ENCODE measurements at regions not wholly inside any gene's neighbourhood (a gene's known extent, or its start where the extent isn't known, plus 50 kb on each side); places are given as distances from the start of the nearest gene placed in this dataset.

DNA sequence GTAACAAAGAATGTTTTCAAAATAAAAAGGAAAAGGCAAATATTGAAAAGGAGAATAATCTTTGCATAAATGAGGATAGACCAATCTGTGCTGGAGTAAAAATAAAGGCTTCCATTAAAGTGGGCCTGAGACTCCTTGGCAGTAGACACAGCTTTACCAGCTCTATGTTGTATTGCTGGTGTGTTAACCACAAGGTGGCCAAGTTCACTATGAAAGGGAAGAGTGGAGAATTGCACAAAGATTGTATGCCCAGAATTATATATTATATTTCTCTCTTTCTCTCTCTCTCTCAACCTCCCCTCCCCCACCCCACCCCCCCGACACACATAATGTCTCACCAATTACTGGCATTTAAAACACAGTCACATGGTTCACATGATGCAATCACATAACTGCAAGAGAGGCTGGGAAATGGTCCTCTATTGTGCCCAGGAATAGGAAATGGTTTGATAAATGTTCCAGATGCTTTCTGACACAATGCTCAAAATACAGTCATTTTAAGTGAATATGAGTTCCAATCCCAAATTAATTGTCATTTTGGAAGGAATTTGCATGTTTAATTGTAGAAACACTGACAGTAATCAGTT lies 222.6 kb upstream of the SYT1 start:
- Mint-ChIP-seq H3K9me3 (peaks cover 0 to 21% (median 5%) of the 10 kb centered on the region in 5 donors), H3K4me3 (no peak overlapping the region), H3K27ac (no peak overlapping the region), H3K27me3 (no peaks in the 10 kb centered on the region), H3K4me1 (no peaks in the 10 kb centered on the region), H3K36me3 (no peaks in the 10 kb centered on the region)
- H3K9me3 ChIP-seq (ENCODE audit: low read length) = no peaks in the 10 kb centered on the region
- H3K4me3 ChIP-seq (ENCODE audit: low read length) = no peak overlapping the region
- CTCF ChIA-PET = no interaction called here
- DNase-seq = no peak
- H3K27ac ChIP-seq (ENCODE audit: low read depth, low read length) = no peak overlapping the region
- H3K36me3 ChIP-seq (ENCODE audit: insufficient read depth, low read length) = no peaks in the 10 kb centered on the region
- POLR2A ChIA-PET = no interaction called here
- no peaks in the 10 kb centered on the region for H3K27me3 ChIP-seq (ENCODE audit: insufficient read depth, low read length, poor library complexity, severe bottlenecking)
- H3K4me1 ChIP-seq (ENCODE audit: insufficient read depth, low read length) = no peaks in the 10 kb centered on the region

GRCh38 chr12:78645956-78646355 lies 218.6 kb upstream of the SYT1 start:
- no peak for DNase-seq
- ChIA-PET POLR2A (no interaction called here), CTCF (no interaction called here)
- Mint-ChIP-seq H3K27ac (no peak overlapping the region), H3K4me3 (no peak overlapping the region), H3K9me3 (peaks cover 2 to 29% (median 10%) of the 10 kb centered on the region in 5 donors), H3K4me1 (no peaks in the 10 kb centered on the region), H3K36me3 (peaks cover 0 to 4% (median 0%) of the 10 kb centered on the region in 3 donors), H3K27me3 (no peaks in the 10 kb centered on the region)
- Histone ChIP-seq H3K4me1 (ENCODE audit: insufficient read depth, low read length) (no peaks in the 10 kb centered on the region), H3K36me3 (ENCODE audit: insufficient read depth, low read length) (no peaks in the 10 kb centered on the region), H3K9me3 (ENCODE audit: low read length) (no peaks in the 10 kb centered on the region), H3K4me3 (ENCODE audit: low read length) (no peak overlapping the region), H3K27ac (ENCODE audit: low read depth, low read length) (no peak overlapping the region), H3K27me3 (ENCODE audit: insufficient read depth, low read length, poor library complexity, severe bottlenecking) (no peaks in the 10 kb centered on the region)

GRCh38 chr12:78651755-78652154 lies 212.8 kb upstream of the SYT1 start:
- Mint-ChIP-seq H3K36me3 (peaks cover 0 to 4% (median 0%) of the 10 kb centered on the region in 3 donors), H3K9me3 (peaks cover 7 to 24% (median 11%) of the 10 kb centered on the region in 5 donors), H3K4me3 (no peak overlapping the region), H3K27ac (no peak overlapping the region), H3K4me1 (no peaks in the 10 kb centered on the region), H3K27me3 (no peaks in the 10 kb centered on the region)
- no peak overlapping the region for H3K4me3 ChIP-seq (ENCODE audit: low read length)
- no peaks in the 10 kb centered on the region for H3K4me1 ChIP-seq (ENCODE audit: insufficient read depth, low read length)
- no peaks in the 10 kb centered on the region for H3K9me3 ChIP-seq (ENCODE audit: low read length)
- CTCF ChIA-PET = no interaction called here
- DNase-seq = no peak
- POLR2A ChIA-PET = no interaction called here
- H3K27ac ChIP-seq (ENCODE audit: low read depth, low read length) = no peak overlapping the region
- H3K27me3 ChIP-seq (ENCODE audit: insufficient read depth, low read length, poor library complexity, severe bottlenecking) = no peaks in the 10 kb centered on the region
- no peaks in the 10 kb centered on the region for H3K36me3 ChIP-seq (ENCODE audit: insufficient read depth, low read length)

DNA sequence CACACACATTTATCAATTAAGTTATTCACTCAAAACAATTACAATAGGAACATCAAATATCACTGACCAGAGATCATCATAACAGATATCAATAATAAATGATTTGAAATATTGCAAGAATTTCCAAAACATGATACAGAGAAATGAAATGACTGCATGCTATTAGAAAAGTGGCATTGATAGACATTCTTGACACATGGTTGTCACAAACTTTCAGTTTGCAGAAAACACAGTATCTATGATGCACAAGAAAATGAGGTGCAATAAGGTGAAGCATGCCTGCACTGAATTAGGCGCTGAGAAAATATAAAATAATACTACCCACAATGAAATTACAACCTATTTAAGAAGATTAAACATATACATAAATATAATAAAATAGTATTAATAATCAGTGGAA lies 198.0 kb upstream of the SYT1 start:
- Histone ChIP-seq H3K4me3 (ENCODE audit: low read length) (no peak overlapping the region), H3K36me3 (ENCODE audit: insufficient read depth, low read length) (no peaks in the 10 kb centered on the region), H3K27ac (ENCODE audit: low read depth, low read length) (no peak overlapping the region), H3K9me3 (ENCODE audit: low read length) (no peaks in the 10 kb centered on the region), H3K27me3 (ENCODE audit: insufficient read depth, low read length, poor library complexity, severe bottlenecking) (no peaks in the 10 kb centered on the region), H3K4me1 (ENCODE audit: insufficient read depth, low read length) (no peaks in the 10 kb centered on the region)
- no peak overlapping the region for H3K4me3 Mint-ChIP-seq
- peaks cover 2 to 21% (median 8%) of the 10 kb centered on the region in 5 donors for H3K9me3 Mint-ChIP-seq
- H3K27ac Mint-ChIP-seq = no peak overlapping the region
- CTCF ChIA-PET = no interaction called here
- POLR2A ChIA-PET = no interaction called here
- H3K27me3 Mint-ChIP-seq = no peaks in the 10 kb centered on the region
- H3K36me3 Mint-ChIP-seq = no peaks in the 10 kb centered on the region
- no peaks in the 10 kb centered on the region for H3K4me1 Mint-ChIP-seq
- no peak for DNase-seq

DNA sequence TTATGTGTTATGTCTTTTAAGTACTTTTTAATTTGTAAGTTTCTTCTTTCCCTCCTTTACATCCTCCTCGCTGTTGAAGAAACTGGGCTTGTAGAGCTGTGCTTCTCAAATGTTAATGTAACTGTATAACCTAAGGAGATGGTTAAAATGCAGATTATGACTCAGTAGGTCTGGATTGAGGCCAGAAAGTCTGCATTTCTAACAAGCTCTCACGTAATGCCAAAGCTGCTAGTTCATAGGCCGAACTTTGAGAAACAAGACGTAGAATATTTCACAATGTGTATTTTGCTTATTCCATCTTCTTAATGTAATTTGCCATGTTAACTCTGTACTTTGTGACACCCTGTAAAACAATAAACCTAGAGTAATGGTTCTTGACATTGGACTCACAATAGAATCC lies 193.3 kb upstream of the SYT1 start:
- Mint-ChIP-seq H3K9me3 (peaks cover 2 to 14% (median 7%) of the 10 kb centered on the region in 5 donors), H3K27me3 (no peaks in the 10 kb centered on the region), H3K27ac (no peak overlapping the region), H3K4me1 (no peaks in the 10 kb centered on the region), H3K4me3 (no peak overlapping the region), H3K36me3 (no peaks in the 10 kb centered on the region)
- ChIA-PET CTCF (no interaction called here), POLR2A (no interaction called here)
- no peaks in the 10 kb centered on the region for H3K27me3 ChIP-seq (ENCODE audit: insufficient read depth, low read length, poor library complexity, severe bottlenecking)
- no peaks in the 10 kb centered on the region for H3K36me3 ChIP-seq (ENCODE audit: insufficient read depth, low read length)
- no peak for DNase-seq
- H3K4me3 ChIP-seq (ENCODE audit: low read length) = no peak overlapping the region
- H3K9me3 ChIP-seq (ENCODE audit: low read length) = no peaks in the 10 kb centered on the region
- H3K27ac ChIP-seq (ENCODE audit: low read depth, low read length) = no peak overlapping the region
- no peaks in the 10 kb centered on the region for H3K4me1 ChIP-seq (ENCODE audit: insufficient read depth, low read length)

DNA sequence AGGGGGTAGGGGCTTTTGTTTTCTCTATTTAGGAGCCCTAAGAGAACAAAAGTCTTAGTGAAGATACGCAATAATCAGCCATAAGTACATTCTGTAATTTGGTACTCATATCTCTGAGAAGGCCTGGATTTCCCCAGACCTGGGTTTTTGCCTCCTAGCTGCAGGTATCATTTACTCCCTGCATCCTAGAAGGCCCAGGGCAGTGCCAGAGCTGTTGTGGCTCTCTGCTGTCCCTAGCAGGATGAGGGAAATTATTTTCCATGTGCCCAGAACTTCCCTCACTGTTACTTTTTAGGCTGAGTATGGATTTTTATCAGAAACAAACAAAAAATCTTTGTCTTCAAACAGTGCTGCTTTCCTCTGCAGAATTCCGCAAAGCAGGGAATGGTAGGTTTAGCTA lies 192.5 kb upstream of the SYT1 start:
- ChIA-PET POLR2A (no interaction called here), CTCF (no interaction called here)
- Mint-ChIP-seq H3K36me3 (no peaks in the 10 kb centered on the region), H3K27ac (no peak overlapping the region), H3K9me3 (peaks cover 2 to 14% (median 4%) of the 10 kb centered on the region in 5 donors), H3K4me1 (no peaks in the 10 kb centered on the region), H3K27me3 (no peaks in the 10 kb centered on the region), H3K4me3 (no peak overlapping the region)
- H3K4me1 ChIP-seq (ENCODE audit: insufficient read depth, low read length) = no peaks in the 10 kb centered on the region
- H3K27me3 ChIP-seq (ENCODE audit: insufficient read depth, low read length, poor library complexity, severe bottlenecking) = no peaks in the 10 kb centered on the region
- H3K27ac ChIP-seq (ENCODE audit: low read depth, low read length) = no peak overlapping the region
- no peaks in the 10 kb centered on the region for H3K36me3 ChIP-seq (ENCODE audit: insufficient read depth, low read length)
- H3K9me3 ChIP-seq (ENCODE audit: low read length) = no peaks in the 10 kb centered on the region
- H3K4me3 ChIP-seq (ENCODE audit: low read length) = no peak overlapping the region
- DNase-seq = no peak

DNA sequence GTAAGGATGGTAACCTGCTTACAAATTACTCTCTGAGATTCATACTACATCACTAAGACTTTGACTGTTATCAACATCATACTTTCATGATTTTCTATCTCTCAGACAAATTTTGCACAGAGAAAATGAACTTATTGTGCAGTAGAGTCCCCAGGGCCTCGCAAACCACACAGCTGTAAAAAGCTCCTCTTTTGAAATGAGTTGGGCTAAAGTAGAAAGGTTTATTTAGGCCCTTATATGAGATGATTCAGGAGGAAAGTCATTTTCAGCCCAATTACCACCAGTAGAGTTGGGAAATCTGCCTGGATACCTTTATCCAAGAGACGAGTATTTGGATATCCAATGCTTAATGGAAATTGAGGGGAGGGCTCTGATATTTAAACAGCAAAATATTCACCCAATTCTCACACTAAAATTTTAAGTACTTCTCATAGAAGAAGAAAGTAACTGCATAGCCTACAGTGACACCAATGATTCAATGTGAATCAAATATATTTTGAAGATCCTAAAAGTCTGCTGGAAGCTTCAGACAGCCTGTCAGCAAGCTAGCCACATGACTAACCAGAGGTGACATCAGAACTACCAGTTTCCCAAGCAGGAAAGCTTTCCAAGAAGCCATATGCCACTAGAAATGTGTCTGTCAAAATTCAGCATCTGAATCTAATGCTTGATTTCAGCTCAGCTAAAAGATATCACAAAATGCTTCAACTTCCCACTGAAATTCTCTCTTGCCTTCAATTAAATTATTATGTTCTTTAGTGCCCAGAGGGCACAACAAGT lies 190.1 kb upstream of the SYT1 start:
- Mint-ChIP-seq H3K27me3 (no peaks in the 10 kb centered on the region), H3K9me3 (peaks cover 2 to 14% (median 4%) of the 10 kb centered on the region in 5 donors), H3K4me3 (no peak overlapping the region), H3K27ac (no peak overlapping the region), H3K4me1 (no peaks in the 10 kb centered on the region), H3K36me3 (no peaks in the 10 kb centered on the region)
- Histone ChIP-seq H3K4me3 (ENCODE audit: low read length) (no peak overlapping the region), H3K36me3 (ENCODE audit: insufficient read depth, low read length) (no peaks in the 10 kb centered on the region), H3K9me3 (ENCODE audit: low read length) (no peaks in the 10 kb centered on the region), H3K27me3 (ENCODE audit: insufficient read depth, low read length, poor library complexity, severe bottlenecking) (no peaks in the 10 kb centered on the region), H3K4me1 (ENCODE audit: insufficient read depth, low read length) (no peaks in the 10 kb centered on the region), H3K27ac (ENCODE audit: low read depth, low read length) (no peak overlapping the region)
- POLR2A ChIA-PET = no interaction called here
- CTCF ChIA-PET = interaction anchor here (0.7 kb wide), 1 partner anchor 178 kb away, joined by 3 read pairs; no protein-coding TSS in a partner anchor
- DNase-seq = no peak

GRCh38 chr12:78680596-78680995 lies 184.0 kb upstream of the SYT1 start:
- no peak for DNase-seq
- H3K27me3 Mint-ChIP-seq = no peaks in the 10 kb centered on the region
- no peak overlapping the region for H3K27ac ChIP-seq (ENCODE audit: low read depth, low read length)
- no peaks in the 10 kb centered on the region for H3K4me1 ChIP-seq (ENCODE audit: insufficient read depth, low read length)
- H3K27me3 ChIP-seq (ENCODE audit: insufficient read depth, low read length, poor library complexity, severe bottlenecking) = no peaks in the 10 kb centered on the region
- H3K4me1 Mint-ChIP-seq = no peaks in the 10 kb centered on the region
- H3K36me3 ChIP-seq (ENCODE audit: insufficient read depth, low read length) = no peaks in the 10 kb centered on the region
- CTCF ChIA-PET = no interaction called here
- POLR2A ChIA-PET = no interaction called here
- H3K4me3 ChIP-seq (ENCODE audit: low read length) = no peak overlapping the region
- H3K36me3 Mint-ChIP-seq = no peaks in the 10 kb centered on the region
- no peaks in the 10 kb centered on the region for H3K9me3 ChIP-seq (ENCODE audit: low read length)
- H3K27ac Mint-ChIP-seq = no peak overlapping the region
- peaks cover 0 to 13% (median 4%) of the 10 kb centered on the region in 5 donors for H3K9me3 Mint-ChIP-seq
- no peak overlapping the region for H3K4me3 Mint-ChIP-seq

Data from CD8-positive, alpha-beta memory T cell (primary cell).